CD14-positive monocyte (primary cell): ENCODE measurements at regions not wholly inside any gene's neighbourhood (a gene's known extent, or its start where the extent isn't known, plus 50 kb on each side); places are given as distances from the start of the nearest gene placed in this dataset.

Experiments
- DNase-seq, 3 donors: peaks; one replicate each; pipeline ENCODE4 v3.0.0-alpha.2; 2011 to 2022
- H2AFZ ChIP-seq: 2 replicates; pipeline ENCODE4 v1.6.0; 2012; ENCODE audit warnings: mild to moderate bottlenecking, low read depth, low read length, inconsistent platforms; ENCODE audit not compliant: insufficient read depth, poor library complexity, severe bottlenecking
- H3K27ac ChIP-seq, 2 donors: 1 replicate in 1 of 2; 2 replicates in 1 of 2; pipeline ENCODE4 v1.5.1; 2012 to 2013; ENCODE audit warnings: low read length in 2 of 2, control low read depth in 1 of 2, inconsistent platforms in 1 of 2, low read depth in 1 of 2, mild to moderate bottlenecking in 1 of 2
- H3K27me3 ChIP-seq, 2 donors: one replicate each; pipeline versions ENCODE4 v1.6.0 to v1.6.1; 2011 to 2013; ENCODE audit warnings: low read length in 2 of 2; ENCODE audit not compliant: control insufficient read depth in 2 of 2, insufficient read depth in 2 of 2
- H3K36me3 ChIP-seq, 2 donors: replicated peaks in 1 of 2; 1 replicate in 1 of 2; 2 replicates in 1 of 2; pipeline versions ENCODE4 v1.5.1 to v1.6.1; 2012 to 2013; ENCODE audit warnings: low read length in 2 of 2, control low read depth in 1 of 2, inconsistent platforms in 1 of 2, mild to moderate bottlenecking in 1 of 2; ENCODE audit not compliant: insufficient read depth in 2 of 2, control insufficient read depth in 1 of 2
- H3K4me1 ChIP-seq, 2 donors: 1 replicate in 1 of 2; 2 replicates in 1 of 2; pipeline versions ENCODE4 v1.5.1 to v1.6.1; 2012 to 2013; ENCODE audit warnings: low read length in 2 of 2, control low read depth in 1 of 2, inconsistent platforms in 1 of 2, mild to moderate bottlenecking in 1 of 2, moderate library complexity in 1 of 2; ENCODE audit not compliant: insufficient read depth in 2 of 2, control insufficient read depth in 1 of 2
- H3K4me2 ChIP-seq: replicated peaks from 2 replicates; pipeline ENCODE3; 2012; ENCODE audit warnings: low read length, moderate library complexity, mild to moderate bottlenecking; ENCODE audit not compliant: poor library complexity, severe bottlenecking; ENCODE audit errors: extremely low read depth
- H3K4me3 ChIP-seq, 3 experiments: fragments of 200-600 bp in 1 of 3; sonication (generic) in 1 of 3; replicated peaks in 1 of 3; 1 replicate in 2 of 3; 2 replicates in 1 of 3; pipeline ENCODE4 v1.5.1; 2011 to 2013; ENCODE audit warnings: low read length in 3 of 3, mild to moderate bottlenecking in 3 of 3, control low read depth in 2 of 3, low read depth in 2 of 3, inconsistent platforms in 1 of 3, moderate library complexity in 1 of 3
- H3K79me2 ChIP-seq: 2 replicates; pipeline ENCODE4 v1.6.0; 2012; ENCODE audit warnings: mild to moderate bottlenecking, control low read depth, inconsistent platforms, low read length, moderate library complexity; ENCODE audit not compliant: insufficient read depth
- H3K9ac ChIP-seq: 2 replicates; pipeline ENCODE4 v1.6.0; 2017; ENCODE audit warnings: low read length, mild to moderate bottlenecking; ENCODE audit not compliant: insufficient read depth, poor library complexity, severe bottlenecking
- H3K9me3 ChIP-seq, 2 donors: replicated peaks in 1 of 2; 1 replicate in 1 of 2; 2 replicates in 1 of 2; pipeline versions ENCODE4 v1.5.1 to v1.6.1; 2012 to 2013; ENCODE audit warnings: low read length in 2 of 2, control low read depth in 1 of 2; ENCODE audit not compliant: control insufficient read depth in 1 of 2, insufficient read depth in 1 of 2
- H4K20me1 ChIP-seq: 2 replicates; pipeline ENCODE4 v1.6.0; 2012; ENCODE audit warnings: mild to moderate bottlenecking, low read length, control low read depth, moderate library complexity; ENCODE audit not compliant: insufficient read depth
- H3K27ac Mint-ChIP-seq, 7 donors: one replicate each; pipeline ENCODE4 v1.8.0; 2020; ENCODE audit warnings: mild to moderate bottlenecking in 7 of 7, mixed read lengths in 7 of 7, moderate library complexity in 6 of 7, inconsistent platforms in 2 of 7
- H3K27me3 Mint-ChIP-seq, 3 donors: one replicate each; pipeline ENCODE4 v1.8.0; 2021 to 2022; ENCODE audit warnings: low read depth in 3 of 3, mild to moderate bottlenecking in 3 of 3, mixed read lengths in 3 of 3, moderate library complexity in 3 of 3, inconsistent platforms in 1 of 3
- H3K36me3 Mint-ChIP-seq, 2 donors: one replicate each; pipeline ENCODE4 v1.8.0; 2020; ENCODE audit warnings: mixed read lengths in 2 of 2, inconsistent platforms in 1 of 2, mild to moderate bottlenecking in 1 of 2
- H3K4me1 Mint-ChIP-seq: one replicate; pipeline ENCODE4 v1.8.0; 2020; ENCODE audit warnings: mild to moderate bottlenecking, mixed read lengths
- H3K4me3 Mint-ChIP-seq, 2 donors: one replicate each; pipeline ENCODE4 v1.8.0; 2020; ENCODE audit warnings: mild to moderate bottlenecking in 2 of 2, mixed read lengths in 2 of 2, moderate library complexity in 1 of 2
- H3K9me3 Mint-ChIP-seq, 7 donors: one replicate each; pipeline ENCODE4 v1.8.0; 2020 to 2022; ENCODE audit warnings: mixed read lengths in 7 of 7, mild to moderate bottlenecking in 6 of 7, moderate library complexity in 6 of 7, inconsistent platforms in 2 of 7
- CTCF ChIP-seq: fragments of 200-600 bp; IDR thresholded peaks from one replicate; pipeline ENCODE4 v1.8.0; 2022; ENCODE audit warnings: antibody characterized with exemption, mild to moderate bottlenecking
- WGBS: methylation state at CpG from one replicate; pipeline ENCODE4 v1.1.5; 2013; ENCODE audit warnings: missing lambda C conversion rate; ENCODE audit not compliant: insufficient coverage; 5-methylcytosine and 5-hydroxymethylcytosine counted together
- intact Hi-C, 2 donors: fragments of 100-400 bp; cut with micrococcal nuclease; formaldehyde crosslinking; loops; one replicate each; pipeline versions ENCODE4 v1.15.0 to v1.15.1; 2023

- Histone ChIP-seq H3K9ac (no peak overlapping the region), H2AFZ (no peak overlapping the region), H4K20me1 (no peaks in the 10 kb centered on the region), H3K79me2 (no peaks in the 10 kb centered on the region), H3K27ac (no peak overlapping the region), H3K9me3 (no peaks in the 10 kb centered on the region), H3K4me3 (no peak overlapping the region), H3K4me2 (no peak overlapping the region), H3K36me3 (no peaks in the 10 kb centered on the region), H3K27me3 (no peaks in the 10 kb centered on the region), H3K4me1 (no peaks in the 10 kb centered on the region)
- Mint-ChIP-seq H3K27ac (no peak overlapping the region), H3K36me3 (no peaks in the 10 kb centered on the region), H3K4me1 (no peaks in the 10 kb centered on the region), H3K27me3 (peaks cover 4 to 9% (median 7%) of the 10 kb centered on the region in 3 donors), H3K9me3 (peaks cover 0 to 3% (median 0%) of the 10 kb centered on the region in 7 donors), H3K4me3 (no peak overlapping the region)
- intact Hi-C loops = no loop called here
- no peak for TF ChIP-seq CTCF
- DNase-seq = no peak
- 88% methylated on average over 4 of the region's 9 CpGs for WGBS
Measured at GRCh38 chr22:47277531-47277930, 515.1 kb downstream of the TBC1D22A start.

- no peaks in the 10 kb centered on the region for H3K36me3 Mint-ChIP-seq
Measured at GRCh38 chr22:47276991-47277390, 514.5 kb downstream of the TBC1D22A start.

More at GRCh38 chr22:47276991-47277390, 514.5 kb downstream of the TBC1D22A start:
- Histone ChIP-seq H3K9ac (no peak overlapping the region), H3K4me2 (no peak overlapping the region), H4K20me1 (no peaks in the 10 kb centered on the region), H2AFZ (no peak overlapping the region), H3K36me3 (no peaks in the 10 kb centered on the region), H3K27me3 (no peaks in the 10 kb centered on the region), H3K27ac (no peak overlapping the region), H3K4me1 (no peaks in the 10 kb centered on the region), H3K9me3 (no peaks in the 10 kb centered on the region), H3K4me3 (no peak overlapping the region), H3K79me2 (no peaks in the 10 kb centered on the region)
- peaks cover 4 to 9% (median 7%) of the 10 kb centered on the region in 3 donors for H3K27me3 Mint-ChIP-seq
- WGBS = 90% methylated on average over 11 of the region's 13 CpGs
- TF ChIP-seq CTCF = no peak
- no peak for DNase-seq
- H3K4me3 Mint-ChIP-seq = no peak overlapping the region
- H3K9me3 Mint-ChIP-seq = peaks cover 0 to 3% (median 0%) of the 10 kb centered on the region in 7 donors
- H3K4me1 Mint-ChIP-seq = no peaks in the 10 kb centered on the region
- H3K27ac Mint-ChIP-seq = no peak overlapping the region
- intact Hi-C loops = no loop called here
